Upper lobe of left lung (tissue), 6 donors: ENCODE measurements at regions not wholly inside any gene's neighbourhood (a gene's known extent, or its start where the extent isn't known, plus 50 kb on each side); places are given as distances from the start of the nearest gene placed in this dataset.

Experiments used
- ATAC-seq, 2 donors: fragments of 200-7000 bp; cut with Tn5 transposase; one replicate each; pipeline ENCODE4 v1.9.1; 2022; ENCODE audit warnings: mild to moderate bottlenecking in 2 of 2, moderate library complexity in 2 of 2; ENCODE audit not compliant: low FRiP score in 2 of 2
- DNase-seq, 2 donors: peaks; one replicate each; pipeline ENCODE4 v3.0.0-alpha.2; 2019 to 2020
- H3K27ac ChIP-seq, 4 donors: fragments of 200-600 bp; sonication (generic); one replicate each; pipeline ENCODE4 v1.5.1; 2016 to 2019
- H3K27me3 ChIP-seq, 4 donors: fragments of 200-600 bp; sonication (generic); one replicate each; pipeline ENCODE4 v1.5.1; 2017 to 2019
- H3K36me3 ChIP-seq, 4 donors: fragments of 200-600 bp; sonication (generic); one replicate each; pipeline ENCODE4 v1.5.1; 2016 to 2019
- H3K4me1 ChIP-seq, 4 donors: fragments of 200-600 bp; sonication (generic); one replicate each; pipeline ENCODE4 v1.5.1; 2018 to 2019
- H3K4me3 ChIP-seq, 4 donors: fragments of 200-600 bp; sonication (generic); one replicate each; pipeline ENCODE4 v1.5.1; 2017 to 2019; ENCODE audit warnings: mild to moderate bottlenecking in 2 of 4, moderate library complexity in 1 of 4
- H3K9me3 ChIP-seq, 4 donors: fragments of 200-600 bp; sonication (generic); one replicate each; pipeline ENCODE4 v1.5.1; 2018 to 2019
- EP300 ChIP-seq, 4 donors: sonication (generic); formaldehyde crosslinking; IDR thresholded peaks; one replicate each; pipeline ENCODE4 v1.5.1; 2017; ENCODE audit warnings: antibody characterized with exemption in 4 of 4, control low read depth in 2 of 4
- POLR2A ChIP-seq, 4 donors: fragments of 450-650 bp; IDR thresholded peaks; one replicate each; pipeline ENCODE4 v1.5.1; 2016 to 2017; ENCODE audit warnings: antibody characterized with exemption in 4 of 4, mild to moderate bottlenecking in 2 of 4
- POLR2AphosphoS5 ChIP-seq, 2 donors: sonication (generic); formaldehyde crosslinking; IDR thresholded peaks; one replicate each; pipeline ENCODE4 v1.5.1; 2017; ENCODE audit warnings: antibody characterized with exemption in 2 of 2
- WGBS, 2 donors: methylation state at CpG; one replicate each; pipeline ENCODE4 v1.1.5; 2017 to 2018; 5-methylcytosine and 5-hydroxymethylcytosine counted together
- TF ChIP-seq, protein P1 (sequence below), 6 experiments: fragments of 450-650 bp in 4 of 6; fragments of 200-600 bp in 2 of 6; sonication (generic) in 2 of 6; IDR thresholded peaks; one replicate each; pipeline ENCODE4 v1.5.1; 2016 to 2019; ENCODE audit warnings: antibody characterized with exemption in 6 of 6
- donor health status: DM: no; HTN: no; CAD: no; lungs with moderate emphysema.
- donor health status: DM: no; HTN: yes; CAD: no; lungs with severe emphysema.

DNA sequence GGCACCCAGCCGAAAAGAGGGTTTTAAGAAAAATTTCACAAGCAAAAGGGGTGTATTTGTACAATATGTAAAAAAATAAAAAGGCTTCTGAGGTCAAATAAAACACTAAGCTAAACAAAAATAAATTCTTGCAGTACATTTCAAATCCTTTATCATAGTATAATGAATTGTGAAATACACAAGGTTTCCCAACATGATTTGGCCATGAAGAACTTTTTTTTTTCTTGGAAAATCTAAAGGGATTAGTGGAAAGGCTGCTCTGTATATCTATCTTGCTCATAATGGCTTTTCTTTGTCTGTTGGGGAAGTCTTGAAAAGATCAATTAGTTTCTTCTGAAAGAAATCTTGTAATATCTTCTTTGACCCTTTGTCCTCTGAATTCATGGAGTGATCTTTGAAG lies 593.4 kb downstream of the PLPP3 start:
- H3K27ac ChIP-seq: no peak overlapping the region
- no peak overlapping the region for H3K4me3 ChIP-seq
- 88 to 90% methylated on average over 1 of the region's 1 CpG for WGBS, 2 donors
- H3K4me1 ChIP-seq: no peaks in the 10 kb centered on the region
- TF ChIP-seq EP300 (IDR thresholded peaks at IDR 0.05) (no peak), POLR2AphosphoS5 (IDR thresholded peaks at IDR 0.05) (no peak), POLR2A (IDR thresholded peaks at IDR 0.05) (no peak)
- TF ChIP-seq, protein P1, sequence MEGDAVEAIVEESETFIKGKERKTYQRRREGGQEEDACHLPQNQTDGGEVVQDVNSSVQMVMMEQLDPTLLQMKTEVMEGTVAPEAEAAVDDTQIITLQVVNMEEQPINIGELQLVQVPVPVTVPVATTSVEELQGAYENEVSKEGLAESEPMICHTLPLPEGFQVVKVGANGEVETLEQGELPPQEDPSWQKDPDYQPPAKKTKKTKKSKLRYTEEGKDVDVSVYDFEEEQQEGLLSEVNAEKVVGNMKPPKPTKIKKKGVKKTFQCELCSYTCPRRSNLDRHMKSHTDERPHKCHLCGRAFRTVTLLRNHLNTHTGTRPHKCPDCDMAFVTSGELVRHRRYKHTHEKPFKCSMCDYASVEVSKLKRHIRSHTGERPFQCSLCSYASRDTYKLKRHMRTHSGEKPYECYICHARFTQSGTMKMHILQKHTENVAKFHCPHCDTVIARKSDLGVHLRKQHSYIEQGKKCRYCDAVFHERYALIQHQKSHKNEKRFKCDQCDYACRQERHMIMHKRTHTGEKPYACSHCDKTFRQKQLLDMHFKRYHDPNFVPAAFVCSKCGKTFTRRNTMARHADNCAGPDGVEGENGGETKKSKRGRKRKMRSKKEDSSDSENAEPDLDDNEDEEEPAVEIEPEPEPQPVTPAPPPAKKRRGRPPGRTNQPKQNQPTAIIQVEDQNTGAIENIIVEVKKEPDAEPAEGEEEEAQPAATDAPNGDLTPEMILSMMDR (IDR thresholded peaks at IDR 0.05): no peak
- no peak for ATAC-seq
- H3K27me3 ChIP-seq: no peaks in the 10 kb centered on the region
- H3K9me3 ChIP-seq: no peaks in the 10 kb centered on the region
- no peaks in the 10 kb centered on the region for H3K36me3 ChIP-seq
- DNase-seq: no peak

DNA sequence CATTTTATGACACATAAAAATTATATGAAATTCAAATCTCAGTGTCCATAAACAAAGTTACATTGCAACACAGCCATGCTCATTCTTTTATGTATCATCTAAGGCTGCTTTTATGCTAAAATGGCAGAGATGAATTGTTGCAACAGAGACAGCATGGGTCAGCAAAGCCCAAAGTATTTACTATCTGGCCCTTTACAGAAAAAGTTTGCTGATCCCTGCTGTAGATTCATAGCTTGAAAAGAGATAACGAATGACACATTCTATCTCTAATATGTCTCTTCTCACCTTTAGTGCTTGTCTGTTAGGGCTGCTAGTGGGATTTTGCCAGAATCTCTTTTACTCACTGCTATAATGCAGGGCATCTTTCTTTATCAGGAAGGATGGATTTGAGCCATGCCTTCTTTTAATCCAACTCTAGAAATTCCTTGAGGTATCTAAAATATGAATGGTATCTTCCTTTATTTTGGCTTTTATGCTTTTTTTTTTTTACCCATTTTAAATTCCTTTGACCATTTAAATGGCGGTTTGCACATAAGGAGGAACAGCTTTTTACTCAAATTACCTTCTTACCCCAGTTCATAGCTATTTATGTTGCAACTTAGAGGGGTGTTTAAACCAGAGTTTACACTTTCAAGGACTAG lies 598.2 kb downstream of the PLPP3 start:
- Histone ChIP-seq H3K27ac (no peak overlapping the region), H3K4me3 (no peak overlapping the region), H3K27me3 (no peaks in the 10 kb centered on the region), H3K9me3 (no peaks in the 10 kb centered on the region), H3K36me3 (no peaks in the 10 kb centered on the region), H3K4me1 (no peaks in the 10 kb centered on the region)
- DNase-seq: no peak
- TF ChIP-seq POLR2A (IDR thresholded peaks at IDR 0.05) (no peak), EP300 (IDR thresholded peaks at IDR 0.05) (no peak), POLR2AphosphoS5 (IDR thresholded peaks at IDR 0.05) (no peak)
- TF ChIP-seq, protein P1 (IDR thresholded peaks at IDR 0.05): no peak
- 86% methylated on average over 2 of the region's 2 CpGs for WGBS, 2 donors
- ATAC-seq: no peak

DNA sequence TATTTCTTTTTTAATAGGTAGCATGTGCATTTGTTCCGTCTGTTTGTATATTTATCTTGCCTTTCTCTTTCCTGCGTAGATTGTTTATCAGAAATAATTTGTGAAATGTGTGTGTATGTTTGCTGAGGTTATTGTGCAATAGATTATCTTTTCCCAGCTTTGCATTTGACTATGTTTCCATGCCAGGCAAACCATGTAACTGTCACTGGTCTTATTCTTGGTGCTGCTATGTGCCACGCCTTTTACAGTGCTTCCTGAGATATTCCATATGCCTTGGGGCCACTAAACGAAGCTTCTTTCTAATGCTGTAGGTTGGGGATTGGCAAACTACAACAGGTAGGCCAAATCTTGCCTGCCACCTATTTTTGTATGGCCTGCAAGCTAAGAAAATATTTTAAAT lies 598.8 kb downstream of the PLPP3 start:
- no peaks in the 10 kb centered on the region for H3K4me1 ChIP-seq
- DNase-seq (no peak), ATAC-seq (no peak)
- H3K9me3 ChIP-seq: no peaks in the 10 kb centered on the region
- 59 to 61% methylated on average over 4 of the region's 4 CpGs for WGBS, 2 donors
- H3K36me3 ChIP-seq: no peaks in the 10 kb centered on the region
- H3K27me3 ChIP-seq: no peaks in the 10 kb centered on the region
- TF ChIP-seq, protein P1 (IDR thresholded peaks at IDR 0.05): no peak
- peak in 1 of 2 donors; percentile 30 for TF ChIP-seq POLR2AphosphoS5 (IDR thresholded peaks at IDR 0.05)
- H3K27ac ChIP-seq: no peak overlapping the region
- H3K4me3 ChIP-seq: no peak overlapping the region

DNA sequence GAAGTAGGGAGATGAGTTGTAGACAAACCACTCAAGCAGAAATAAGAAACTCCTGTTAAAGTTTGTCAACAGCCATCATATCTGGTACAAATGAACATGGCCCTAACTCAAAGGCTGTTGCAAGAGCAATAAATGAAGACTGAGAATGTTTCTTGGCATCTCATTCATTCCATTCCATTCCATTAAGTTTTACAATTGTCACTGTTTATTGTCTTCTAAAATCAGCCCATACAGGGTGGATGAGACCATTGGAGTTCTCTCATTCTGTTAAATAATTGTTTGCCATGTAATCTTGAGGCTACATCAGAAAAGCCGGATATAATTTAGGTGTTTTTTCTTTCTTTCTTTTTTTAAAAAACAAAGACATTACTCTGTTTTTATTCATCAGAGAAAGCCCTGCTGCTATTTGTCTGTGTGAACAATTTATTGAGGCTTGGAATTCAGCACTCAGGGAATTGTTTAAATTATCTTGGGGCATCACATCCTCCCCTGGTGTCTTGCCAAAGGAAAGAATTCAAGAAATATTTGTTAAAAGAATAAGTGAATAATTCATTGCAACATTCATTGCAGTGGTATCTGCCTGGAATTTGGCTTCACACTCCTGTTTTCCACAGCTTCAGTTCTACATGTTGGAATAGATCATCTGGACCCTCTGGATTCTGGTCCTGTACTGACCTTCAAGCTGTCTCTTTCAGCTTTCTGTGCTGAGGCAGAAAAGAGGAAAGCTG lies 604.5 kb downstream of the PLPP3 start:
- Histone ChIP-seq H3K9me3 (no peaks in the 10 kb centered on the region), H3K27me3 (no peaks in the 10 kb centered on the region), H3K4me3 (no peak overlapping the region), H3K27ac (no peak overlapping the region), H3K36me3 (no peaks in the 10 kb centered on the region), H3K4me1 (peaks cover 0 to 3% (median 0%) of the 10 kb centered on the region in 4 donors)
- 44 to 63% methylated on average over 1 of the region's 1 CpG for WGBS, 2 donors
- TF ChIP-seq EP300 (IDR thresholded peaks at IDR 0.05) (no peak), POLR2AphosphoS5 (IDR thresholded peaks at IDR 0.05) (no peak), POLR2A (IDR thresholded peaks at IDR 0.05) (no peak)
- TF ChIP-seq, protein P1 (IDR thresholded peaks at IDR 0.05): no peak
- DNase-seq (no peak), ATAC-seq (peak in 1 of 2 donors; percentile 19)
